ENCODE measurements at regions not wholly inside any gene's neighbourhood (a gene's known extent, or its start where the extent isn't known, plus 50 kb on each side); places are given as distances from the start of the nearest gene placed in this dataset.

GRCh38 chr2:171217330-171217729 is 56.6 kb upstream of the TLK1 start:
- DNase-seq, result no peak

- no peak for DNase-seq
These were observed 55.9 kb upstream of the TLK1 start for GRCh38 chr2:171216631-171217030.

- no peak for DNase-seq
These were observed 53.4 kb upstream of the TLK1 start for GRCh38 chr2:171214093-171214492.

DNA sequence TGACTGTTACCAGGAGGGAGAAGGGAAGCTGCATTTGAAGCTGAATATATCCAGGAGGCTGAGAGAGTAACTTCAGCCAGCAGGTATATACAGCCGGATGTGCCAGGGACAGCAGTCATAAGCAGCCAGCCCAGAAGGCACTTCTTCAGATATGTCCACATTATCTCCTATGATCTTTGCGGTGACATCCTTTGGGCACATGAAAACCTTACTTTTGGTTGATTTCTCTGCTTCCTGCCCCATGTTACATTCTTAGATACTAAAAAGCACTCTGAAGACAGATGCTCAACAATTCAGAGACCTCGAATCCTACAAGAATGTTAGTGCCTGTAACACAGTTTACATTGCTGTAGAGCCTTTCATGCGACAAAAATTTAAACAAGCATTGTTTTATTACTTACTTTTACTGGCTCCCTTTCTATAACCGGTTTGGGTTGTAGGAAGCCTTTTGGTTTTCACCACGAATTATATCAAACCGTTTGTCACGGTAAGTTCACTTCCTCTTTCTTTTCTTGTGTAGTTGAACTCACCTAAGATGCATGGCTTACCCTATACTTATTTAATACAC is 50.3 kb upstream of the TLK1 start:
- DNase-seq, result no peak

Measured in NCI-H226 (cell line).